ENCODE measurements at regions not wholly inside any gene's neighbourhood (a gene's known extent, or its start where the extent isn't known, plus 50 kb on each side); places are given as distances from the start of the nearest gene placed in this dataset.
"Not testable (repeated sequence)": the region's sequence is repeated elsewhere in the genome, so short reads cannot be mapped to it uniquely, and the experiment has no call there.

DNA sequence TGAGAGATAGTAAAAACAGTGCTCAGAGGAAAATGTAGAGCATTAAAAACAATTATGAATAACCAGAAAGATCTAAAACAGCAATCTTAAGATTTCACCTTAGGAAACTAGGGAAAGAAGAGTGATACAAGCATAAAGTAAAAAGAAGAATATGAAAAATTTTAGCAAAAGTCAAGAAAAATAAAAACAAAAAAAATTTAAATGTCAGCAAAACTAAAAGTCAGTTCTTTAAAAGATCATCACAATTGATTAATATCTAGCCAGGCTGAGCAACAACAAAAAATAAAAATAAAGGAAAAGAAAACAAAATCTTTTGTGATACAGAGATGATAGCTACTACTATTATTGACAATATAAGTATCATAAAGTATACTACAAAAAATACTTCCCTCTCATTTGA, 1088.1 kb upstream of the EDIL3 start:
- TF ChIP-seq POLR2AphosphoS5 (IDR thresholded peaks at IDR 0.05) (no peak), POLR2A (IDR thresholded peaks at IDR 0.05) (no peak)
- TF ChIP-seq, protein P1, sequence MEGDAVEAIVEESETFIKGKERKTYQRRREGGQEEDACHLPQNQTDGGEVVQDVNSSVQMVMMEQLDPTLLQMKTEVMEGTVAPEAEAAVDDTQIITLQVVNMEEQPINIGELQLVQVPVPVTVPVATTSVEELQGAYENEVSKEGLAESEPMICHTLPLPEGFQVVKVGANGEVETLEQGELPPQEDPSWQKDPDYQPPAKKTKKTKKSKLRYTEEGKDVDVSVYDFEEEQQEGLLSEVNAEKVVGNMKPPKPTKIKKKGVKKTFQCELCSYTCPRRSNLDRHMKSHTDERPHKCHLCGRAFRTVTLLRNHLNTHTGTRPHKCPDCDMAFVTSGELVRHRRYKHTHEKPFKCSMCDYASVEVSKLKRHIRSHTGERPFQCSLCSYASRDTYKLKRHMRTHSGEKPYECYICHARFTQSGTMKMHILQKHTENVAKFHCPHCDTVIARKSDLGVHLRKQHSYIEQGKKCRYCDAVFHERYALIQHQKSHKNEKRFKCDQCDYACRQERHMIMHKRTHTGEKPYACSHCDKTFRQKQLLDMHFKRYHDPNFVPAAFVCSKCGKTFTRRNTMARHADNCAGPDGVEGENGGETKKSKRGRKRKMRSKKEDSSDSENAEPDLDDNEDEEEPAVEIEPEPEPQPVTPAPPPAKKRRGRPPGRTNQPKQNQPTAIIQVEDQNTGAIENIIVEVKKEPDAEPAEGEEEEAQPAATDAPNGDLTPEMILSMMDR (IDR thresholded peaks at IDR 0.05): no peak

DNA sequence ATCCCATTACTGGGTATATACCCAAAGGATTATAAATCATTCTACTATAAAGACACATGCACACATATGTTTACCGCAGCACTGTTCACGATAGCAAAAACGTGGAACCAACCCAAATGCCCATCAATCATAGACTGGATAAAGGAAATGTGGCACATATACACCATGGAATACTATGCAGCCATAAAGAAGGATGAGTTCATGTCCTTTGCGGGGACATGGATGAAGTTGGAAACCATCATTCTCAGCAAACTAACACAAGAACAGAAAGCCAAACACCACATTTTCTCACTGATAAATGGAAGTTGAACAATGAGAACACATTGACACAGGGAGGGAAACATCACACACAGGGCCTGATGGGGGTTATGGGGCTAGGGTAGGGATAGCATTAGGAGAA, 1090.5 kb upstream of the EDIL3 start:
- H3K9me3 ChIP-seq; H3K36me3 ChIP-seq; H3K27ac ChIP-seq; DNase-seq (ENCODE audit: low spot score in 2 of 2); intact Hi-C loops (cut with DNase I; ENCODE audit: low total_unique reads); H3K4me3 ChIP-seq; H3K4me1 ChIP-seq; H3K27me3 ChIP-seq: not testable (repeated sequence)

More for the DNA sequence above, 1088.1 kb upstream of the EDIL3 start:
- no peak overlapping the region for H3K4me3 ChIP-seq
- DNase-seq (ENCODE audit: low spot score in 2 of 2): no peak
- no peaks in the 10 kb centered on the region for H3K9me3 ChIP-seq
- H3K27me3 ChIP-seq: no peaks in the 10 kb centered on the region
- no peaks in the 10 kb centered on the region for H3K36me3 ChIP-seq
- H3K4me1 ChIP-seq: no peaks in the 10 kb centered on the region
- no peak overlapping the region for H3K27ac ChIP-seq
- intact Hi-C loops (cut with DNase I; ENCODE audit: low total_unique reads): no loop called here

DNA sequence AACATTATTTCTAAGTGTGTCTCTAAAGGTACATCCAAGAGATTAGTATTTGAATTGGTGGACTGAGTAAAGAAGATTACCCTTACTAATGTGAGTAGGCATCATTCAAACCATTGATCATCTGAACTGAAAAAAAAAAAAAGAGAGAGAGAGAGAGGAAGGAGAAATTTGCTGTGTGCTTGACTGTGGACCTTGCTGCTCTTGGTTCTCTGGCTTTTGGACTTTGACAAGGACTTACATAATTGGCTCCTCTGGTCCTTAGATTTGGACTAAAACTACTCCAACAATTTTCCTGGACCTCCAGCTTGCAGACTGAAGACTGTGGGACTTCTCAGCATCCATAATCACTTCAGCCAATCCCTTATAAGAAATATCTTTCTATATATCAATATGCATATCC, 1091.9 kb upstream of the EDIL3 start:
- no peaks in the 10 kb centered on the region for H3K4me1 ChIP-seq
- no peaks in the 10 kb centered on the region for H3K27me3 ChIP-seq
- no peak overlapping the region for H3K27ac ChIP-seq
- DNase-seq (ENCODE audit: low spot score in 2 of 2): no peak
- intact Hi-C loops (cut with DNase I; ENCODE audit: low total_unique reads): no loop called here
- H3K36me3 ChIP-seq: no peaks in the 10 kb centered on the region
- no peaks in the 10 kb centered on the region for H3K9me3 ChIP-seq
- H3K4me3 ChIP-seq: no peak overlapping the region
- no peak for TF ChIP-seq POLR2AphosphoS5 (IDR thresholded peaks at IDR 0.05)
- TF ChIP-seq, protein P1 (IDR thresholded peaks at IDR 0.05): no peak
- TF ChIP-seq POLR2A (IDR thresholded peaks at IDR 0.05): no peak

DNA sequence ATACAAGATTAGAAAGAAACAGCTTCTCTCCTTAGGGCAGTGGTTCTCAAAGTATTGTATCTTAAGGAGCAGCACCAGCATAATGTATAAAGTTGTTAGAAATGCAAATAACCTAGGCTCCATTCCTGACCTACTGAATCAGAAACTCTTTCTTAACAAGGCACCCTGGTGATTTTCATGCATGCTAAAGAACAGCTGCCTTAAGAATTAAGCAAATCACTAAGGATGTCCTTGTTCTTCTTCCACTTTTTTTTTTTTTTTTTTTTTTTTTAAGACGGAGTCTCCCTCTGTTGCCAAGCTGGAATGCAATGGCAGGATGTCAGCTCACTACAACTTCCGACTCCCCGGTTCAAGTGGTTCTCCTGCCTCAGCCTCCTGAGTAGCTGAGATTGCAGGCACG, 1095.2 kb upstream of the EDIL3 start:
- no peak overlapping the region for H3K4me3 ChIP-seq
- H3K27me3 ChIP-seq: no peaks in the 10 kb centered on the region
- H3K27ac ChIP-seq: no peak overlapping the region
- H3K4me1 ChIP-seq: no peaks in the 10 kb centered on the region
- DNase-seq (ENCODE audit: low spot score in 2 of 2): no peak
- intact Hi-C loops (cut with DNase I; ENCODE audit: low total_unique reads): no loop called here
- H3K9me3 ChIP-seq: peaks cover 0 to 2% of the 10 kb centered on the region in 2 donors
- H3K36me3 ChIP-seq: no peaks in the 10 kb centered on the region
- TF ChIP-seq, protein P1 (IDR thresholded peaks at IDR 0.05): no peak
- TF ChIP-seq POLR2A (IDR thresholded peaks at IDR 0.05) (no peak), POLR2AphosphoS5 (IDR thresholded peaks at IDR 0.05) (no peak)

DNA sequence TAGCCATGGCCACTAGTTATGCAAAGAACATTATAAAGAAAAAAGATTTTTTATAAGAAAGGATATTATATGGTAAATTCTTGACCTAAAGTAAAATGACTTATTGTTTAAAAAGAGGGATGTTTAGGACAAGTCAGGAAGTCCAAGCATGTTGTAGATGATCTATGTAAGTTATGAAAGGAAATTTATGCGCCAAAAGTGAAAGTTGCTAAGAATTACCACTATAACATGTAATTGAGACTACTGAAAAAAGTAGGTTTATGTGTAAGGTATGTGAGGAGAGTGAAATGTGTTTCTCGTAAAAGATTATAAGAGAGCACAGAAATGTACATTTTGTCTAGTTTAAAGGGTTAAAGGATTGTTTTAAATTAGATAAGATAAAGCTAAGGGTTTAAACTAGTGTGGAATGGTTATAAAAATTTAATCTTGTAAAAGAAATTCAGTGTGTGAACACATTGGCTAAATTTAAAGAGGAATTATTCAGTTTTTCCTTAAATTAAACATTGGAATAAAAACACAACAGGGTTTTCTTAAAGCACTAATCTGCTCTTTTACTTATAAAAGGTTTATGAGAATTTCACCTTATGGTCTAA, 1100.4 kb upstream of the EDIL3 start:
- no peak for TF ChIP-seq POLR2AphosphoS5 (IDR thresholded peaks at IDR 0.05)
- TF ChIP-seq, protein P1 (IDR thresholded peaks at IDR 0.05): no peak
- TF ChIP-seq POLR2A (IDR thresholded peaks at IDR 0.05): no peak
- Histone ChIP-seq H3K4me1 (no peaks in the 10 kb centered on the region), H3K27me3 (no peaks in the 10 kb centered on the region), H3K27ac (no peak overlapping the region), H3K36me3 (no peaks in the 10 kb centered on the region), H3K4me3 (no peak overlapping the region), H3K9me3 (peaks cover 0 to 5% of the 10 kb centered on the region in 2 donors)
- no peak for DNase-seq (ENCODE audit: low spot score in 2 of 2)
- intact Hi-C loops (cut with DNase I; ENCODE audit: low total_unique reads): no loop called here

DNA sequence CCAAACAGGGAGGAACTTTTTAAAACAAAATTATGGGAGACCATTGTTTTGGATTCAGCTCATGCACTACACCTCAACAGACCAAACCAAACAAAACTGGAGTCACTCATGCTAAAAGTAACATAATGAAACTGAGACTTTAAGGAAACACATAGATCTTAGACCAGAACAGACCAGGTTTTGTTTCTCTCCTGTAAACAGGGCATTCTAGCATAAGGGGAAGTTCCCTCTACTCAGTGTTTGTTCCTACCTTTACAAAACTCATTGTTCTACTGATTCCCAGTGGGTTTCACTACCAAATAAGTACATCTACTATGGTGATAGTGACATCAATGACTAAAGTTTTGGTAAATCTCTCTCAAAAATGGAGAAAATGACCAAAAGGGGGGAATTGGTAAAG, 1103.6 kb upstream of the EDIL3 start:
- H3K4me1 ChIP-seq: no peaks in the 10 kb centered on the region
- peaks cover 2 to 23% of the 10 kb centered on the region in 2 donors for H3K9me3 ChIP-seq
- no peak for DNase-seq (ENCODE audit: low spot score in 2 of 2)
- no peaks in the 10 kb centered on the region for H3K36me3 ChIP-seq
- no peak overlapping the region for H3K27ac ChIP-seq
- H3K4me3 ChIP-seq: no peak overlapping the region
- intact Hi-C loops (cut with DNase I; ENCODE audit: low total_unique reads): no loop called here
- H3K27me3 ChIP-seq: no peaks in the 10 kb centered on the region
- no peak for TF ChIP-seq POLR2A (IDR thresholded peaks at IDR 0.05)
- no peak for TF ChIP-seq POLR2AphosphoS5 (IDR thresholded peaks at IDR 0.05)
- TF ChIP-seq, protein P1 (IDR thresholded peaks at IDR 0.05): no peak
